HCT116 (cell line): ENCODE measurements at regions not wholly inside any gene's neighbourhood (a gene's known extent, or its start where the extent isn't known, plus 50 kb on each side); places are given as distances from the start of the nearest gene placed in this dataset.

Experiments used
- ATF3 ChIP-seq: IDR thresholded peaks from 2 replicates; pipeline ENCODE4 v1.6.1; 2012
- CTCF ChIP-seq, 3 experiments: fragments of 200-600 bp in 1 of 3; sonication (generic) in 1 of 3; IDR thresholded peaks in 2 of 3; conservative IDR thresholded peaks in 1 of 3; 2 replicates each; pipeline ENCODE4 v1.5.1; 2012 to 2017; ENCODE audit warnings: low read depth in 2 of 3, low read length in 2 of 3, antibody characterized with exemption in 1 of 3, borderline replicate concordance in 1 of 3, control low read depth in 1 of 3, mild to moderate bottlenecking in 1 of 3, mixed read lengths in 1 of 3, mixed run types in 1 of 3, moderate library complexity in 1 of 3; ENCODE audit not compliant: insufficient read depth in 1 of 3
- EZH2 ChIP-seq: fragments of 200-600 bp; sonication (generic); IDR thresholded peaks from 2 replicates; pipeline ENCODE4 v1.6.1; 2017; ENCODE audit warnings: antibody characterized with exemption, mixed run types
- EZH2phosphoT487 ChIP-seq: fragments of 200-600 bp; IDR thresholded peaks from 2 replicates; pipeline ENCODE4 v1.6.1; 2018; ENCODE audit warnings: antibody characterized with exemption, borderline replicate concordance
- JUND ChIP-seq: IDR thresholded peaks from 2 replicates; pipeline ENCODE4 v1.6.1; 2012
- MAX ChIP-seq: IDR thresholded peaks from 2 replicates; pipeline ENCODE4 v1.6.1; 2012
- POLR2A ChIP-seq: IDR thresholded peaks from 2 replicates; pipeline ENCODE4 v1.7.0; 2011; ENCODE audit warnings: borderline replicate concordance; ENCODE audit not compliant: insufficient read depth, insufficient read length; ENCODE audit errors: extremely low read depth
- SIN3A ChIP-seq: IDR thresholded peaks from 2 replicates; pipeline ENCODE4 v1.6.1; 2012; ENCODE audit warnings: low read depth
- SP1 ChIP-seq: IDR thresholded peaks from 2 replicates; pipeline ENCODE4 v1.6.1; 2012; ENCODE audit warnings: low read depth
- ZNF274 ChIP-seq: fragments of 200-500 bp; sonication (Bioruptor generic); IDR thresholded peaks from 2 replicates; pipeline ENCODE4 v1.6.1; 2014; ENCODE audit warnings: mild to moderate bottlenecking, low read depth, low read length, inconsistent platforms

- TF ChIP-seq POLR2A, result no peak
- TF ChIP-seq SIN3A, result no peak
- TF ChIP-seq MAX, result no peak
- TF ChIP-seq CTCF (IDR thresholded peaks at IDR 0.05 in 2 of 3, conservative IDR thresholded peaks at IDR 0.05 in 1 of 3; ENCODE audit: borderline replicate concordance in 1 of 3, insufficient read depth in 1 of 3, low read depth in 2 of 3, low read length in 2 of 3), result no peak
- TF ChIP-seq EZH2phosphoT487, result no peak
- no peak for TF ChIP-seq SP1
- no peak for TF ChIP-seq ZNF274
- TF ChIP-seq ATF3, result no peak
- TF ChIP-seq EZH2, result no peak
- no peak for TF ChIP-seq JUND
Measured at GRCh38 chr7:155971180-155971770, 159.0 kb upstream of the SHH start.
